ENCODE measurements at regions not wholly inside any gene's neighbourhood (a gene's known extent, or its start where the extent isn't known, plus 50 kb on each side); places are given as distances from the start of the nearest gene placed in this dataset.

- Histone ChIP-seq H3K27me3 (ENCODE audit: control insufficient read depth in 2 of 2, insufficient read depth in 2 of 2, low read length in 2 of 2) (no peaks in the 10 kb centered on the region), H3K4me3 (replicated peaks in 1 of 3; ENCODE audit: insufficient read depth in 1 of 3, low read depth in 1 of 3, low read length in 3 of 3) (no peak overlapping the region), H3K4me2 (ENCODE audit: insufficient read depth, low read length) (no peak overlapping the region), H4K20me1 (replicated peaks; ENCODE audit: control insufficient read depth, extremely low read depth, insufficient read depth, low read length) (no peaks in the 10 kb centered on the region), H3K9me1 (replicated peaks; ENCODE audit: control insufficient read depth, extremely low read depth, insufficient read depth, low read length) (no peaks in the 10 kb centered on the region), H3K4me1 (ENCODE audit: control insufficient read depth, extremely low read depth, insufficient read depth, low read length) (no peaks in the 10 kb centered on the region), H3K9me3 (replicated peaks; ENCODE audit: control insufficient read depth, insufficient read depth, low read length) (peaks cover 3% of the 10 kb centered on the region), H2AFZ (ENCODE audit: low read depth, low read length) (no peak overlapping the region), H3K79me2 (ENCODE audit: control insufficient read depth, insufficient read depth, low read length) (no peaks in the 10 kb centered on the region), H3K9ac (replicated peaks; ENCODE audit: extremely low read depth, insufficient read depth, low read length) (no peak overlapping the region), H3K36me3 (ENCODE audit: control insufficient read depth in 2 of 2, extremely low read depth in 1 of 2, insufficient read depth in 2 of 2, low read length in 2 of 2) (no peaks in the 10 kb centered on the region), H3K27ac (ENCODE audit: insufficient read depth, low read depth, low read length) (no peak overlapping the region)
- intact Hi-C loops (cut with micrococcal nuclease) (no loop called here), dilution Hi-C loops (cut with MboI; ENCODE audit: extremely low pct_ligation_motif_present, low sequenced_read_pairs) (no loop called here)
- CTCF ChIA-PET = no interaction called here
- no peak for FAIRE-seq
- BruUV-seq (replicated peaks) = no TSS peak
- POLR2A ChIA-PET = no interaction called here
- no peak for TF ChIP-seq FOS (IDR thresholded peaks at IDR 0.05; ENCODE audit: borderline replicate concordance, insufficient read depth, low read length)
- no peak for DNase-seq (ENCODE audit: low read depth, low spot score)
Measured at GRCh38 chr10:111999205-111999914, 184.2 kb downstream of the GPAM start.

DNA sequence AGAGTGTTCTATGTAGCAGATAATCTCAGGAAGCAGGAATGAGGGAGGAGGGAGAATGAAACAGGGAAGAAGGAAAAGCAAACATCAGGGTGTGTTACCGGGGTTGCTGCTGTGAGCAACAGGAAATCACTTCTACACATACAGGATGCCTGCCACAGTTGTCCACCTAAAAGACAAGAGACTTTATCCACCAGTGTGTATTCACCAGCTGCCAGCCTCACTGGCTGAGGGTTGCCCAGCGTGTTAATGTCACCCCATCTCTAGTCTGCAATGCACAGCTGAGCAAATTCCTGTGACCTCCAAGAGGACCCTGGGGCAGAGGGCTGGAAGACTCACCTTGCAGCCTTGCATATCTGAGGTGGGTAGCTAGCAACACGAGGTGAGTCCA, 183.7 kb downstream of the GPAM start:
- Histone ChIP-seq H3K27me3 (ENCODE audit: control insufficient read depth in 2 of 2, insufficient read depth in 2 of 2, low read length in 2 of 2) (no peaks in the 10 kb centered on the region), H3K4me3 (replicated peaks in 1 of 3; ENCODE audit: insufficient read depth in 1 of 3, low read depth in 1 of 3, low read length in 3 of 3) (no peak overlapping the region), H3K36me3 (ENCODE audit: control insufficient read depth in 2 of 2, extremely low read depth in 1 of 2, insufficient read depth in 2 of 2, low read length in 2 of 2) (no peaks in the 10 kb centered on the region), H3K27ac (ENCODE audit: insufficient read depth, low read depth, low read length) (no peak overlapping the region), H3K79me2 (ENCODE audit: control insufficient read depth, insufficient read depth, low read length) (no peaks in the 10 kb centered on the region), H3K4me1 (ENCODE audit: control insufficient read depth, extremely low read depth, insufficient read depth, low read length) (no peaks in the 10 kb centered on the region), H3K4me2 (ENCODE audit: insufficient read depth, low read length) (no peak overlapping the region), H2AFZ (ENCODE audit: low read depth, low read length) (no peak overlapping the region), H3K9me3 (replicated peaks; ENCODE audit: control insufficient read depth, insufficient read depth, low read length) (peaks cover 1% of the 10 kb centered on the region), H3K9ac (replicated peaks; ENCODE audit: extremely low read depth, insufficient read depth, low read length) (no peak overlapping the region), H4K20me1 (replicated peaks; ENCODE audit: control insufficient read depth, extremely low read depth, insufficient read depth, low read length) (no peaks in the 10 kb centered on the region), H3K9me1 (replicated peaks; ENCODE audit: control insufficient read depth, extremely low read depth, insufficient read depth, low read length) (no peaks in the 10 kb centered on the region)
- no TSS peak for BruUV-seq (replicated peaks)
- TF ChIP-seq POLR2AphosphoS5 (IDR thresholded peaks at IDR 0.05; ENCODE audit: insufficient read depth, low read depth, low read length) = no peak
- no peak for TF ChIP-seq CTCF (IDR thresholded peaks at IDR 0.05; ENCODE audit: extremely low read depth in 1 of 2, insufficient read depth in 1 of 2, low read depth in 1 of 2, low read length in 2 of 2)
- no peak for TF ChIP-seq MYC (IDR thresholded peaks at IDR 0.05; ENCODE audit: low read depth, low read length)
- TF ChIP-seq FOS (IDR thresholded peaks at IDR 0.05; ENCODE audit: borderline replicate concordance, insufficient read depth, low read length) = no peak
- TF ChIP-seq JUN (IDR thresholded peaks at IDR 0.05; ENCODE audit: borderline replicate concordance, insufficient read depth, insufficient read length, low read depth) = no peak
- TF ChIP-seq GATA2 (IDR thresholded peaks at IDR 0.05; ENCODE audit: insufficient read depth, insufficient read length, low read depth, low read length) = no peak
- no peak for TF ChIP-seq EZH2 (IDR thresholded peaks at IDR 0.05; ENCODE audit: borderline replicate concordance, low read depth, low read length, severe bottlenecking)
- no peak for TF ChIP-seq POLR2A (IDR thresholded peaks at IDR 0.05; ENCODE audit: low read depth, low read length)
- TF ChIP-seq MAX (IDR thresholded peaks at IDR 0.05; ENCODE audit: insufficient read depth, insufficient read length) = no peak
- ChIA-PET POLR2A (no interaction called here), CTCF (no interaction called here)
- intact Hi-C loops (cut with micrococcal nuclease) = no loop called here
- dilution Hi-C loops (cut with MboI; ENCODE audit: extremely low pct_ligation_motif_present, low sequenced_read_pairs) = no loop called here
- no peak for FAIRE-seq
- no peak for DNase-seq (ENCODE audit: low read depth, low spot score)

All from endothelial cell of umbilical vein (primary cell).